Iris pigment epithelial cell (primary cell): ENCODE measurements at regions not wholly inside any gene's neighbourhood (a gene's known extent, or its start where the extent isn't known, plus 50 kb on each side); places are given as distances from the start of the nearest gene placed in this dataset.

ENCODE experiments used
- DNase-seq: peaks from one replicate; pipeline ENCODE4 v3.0.0-alpha.2; 2011; ENCODE audit warnings: low read depth

DNA sequence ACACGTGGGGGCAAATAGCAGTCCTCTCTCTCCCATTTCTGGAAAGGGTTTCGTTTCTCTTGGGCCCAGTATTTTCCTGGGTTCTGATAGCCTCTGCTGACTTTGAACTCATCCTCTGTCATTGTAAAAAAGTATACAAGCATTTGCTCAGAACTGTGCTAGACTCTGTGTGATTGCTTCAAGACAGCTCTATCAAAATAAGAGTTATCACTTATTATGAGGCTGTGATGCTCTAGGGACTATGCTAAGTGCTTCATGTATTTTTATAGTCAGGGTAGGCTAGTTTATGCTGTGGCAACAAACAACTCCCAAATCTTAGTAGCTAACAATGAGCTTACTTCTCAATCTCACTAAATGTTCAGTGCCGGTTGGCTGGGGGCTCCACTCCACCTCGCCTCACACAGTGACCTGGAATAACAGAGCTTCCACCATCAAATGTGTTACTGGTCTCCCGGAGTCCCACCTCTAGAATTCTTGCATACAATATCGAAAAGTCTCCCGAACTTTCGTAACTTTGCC, 110.8 kb upstream of the CDC42EP3 start:
- DNase-seq = no peak

- peak; percentile 79 for DNase-seq
Measured at GRCh38 chr2:37782721-37783371, 111.4 kb upstream of the CDC42EP3 start.

DNA sequence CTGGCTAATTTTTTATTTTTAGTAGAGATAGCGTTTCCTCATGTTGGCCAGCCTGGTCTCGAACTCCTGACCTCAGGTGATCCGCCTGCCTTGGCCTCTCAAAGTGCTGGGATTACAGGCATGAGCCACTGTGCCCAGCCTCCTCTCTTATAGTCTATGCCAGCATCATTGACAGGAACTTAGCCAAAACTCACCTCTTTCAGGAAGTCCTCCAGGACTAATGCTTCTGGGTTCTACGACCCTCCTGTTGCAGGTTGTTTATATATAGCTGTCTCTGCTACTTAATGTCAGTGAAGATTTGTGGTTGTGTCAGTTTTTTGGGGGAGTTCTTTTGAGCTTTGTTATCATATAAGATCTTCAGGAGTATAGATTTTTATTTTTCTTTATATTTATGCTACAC, 112.1 kb upstream of the CDC42EP3 start:
- DNase-seq = no peak

DNA sequence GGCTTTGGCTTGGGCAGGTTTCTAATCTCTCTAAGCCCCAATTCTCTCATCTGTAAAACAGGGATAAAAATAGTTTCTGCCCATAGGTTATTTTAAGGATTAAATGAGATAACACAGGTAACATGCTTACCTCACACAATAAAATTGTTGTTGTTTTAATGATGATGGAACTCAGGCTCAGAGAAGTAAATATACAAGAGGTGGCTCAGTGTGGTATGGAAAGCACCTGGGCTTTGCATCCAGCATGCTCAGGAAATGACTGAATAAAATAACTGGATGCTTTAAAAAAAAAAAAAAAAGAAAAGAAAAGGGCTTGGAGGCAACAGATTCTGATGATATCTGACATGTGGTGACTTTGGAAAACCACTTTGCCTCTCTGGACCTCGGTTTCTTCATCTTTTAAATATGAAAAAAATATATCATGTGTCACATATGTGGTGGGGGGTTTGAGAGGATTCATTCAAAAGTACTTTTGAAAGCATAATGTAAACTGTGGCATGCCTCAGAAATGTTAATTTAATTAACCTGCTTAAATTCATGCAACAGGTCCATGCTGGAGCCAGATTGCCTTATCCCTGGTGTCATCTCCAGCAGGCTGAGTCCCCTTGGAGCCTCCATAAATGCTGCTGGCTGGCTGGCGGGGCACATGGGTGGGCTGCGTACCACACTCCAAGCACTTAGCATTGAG, 112.8 kb upstream of the CDC42EP3 start:
- no peak for DNase-seq

DNA sequence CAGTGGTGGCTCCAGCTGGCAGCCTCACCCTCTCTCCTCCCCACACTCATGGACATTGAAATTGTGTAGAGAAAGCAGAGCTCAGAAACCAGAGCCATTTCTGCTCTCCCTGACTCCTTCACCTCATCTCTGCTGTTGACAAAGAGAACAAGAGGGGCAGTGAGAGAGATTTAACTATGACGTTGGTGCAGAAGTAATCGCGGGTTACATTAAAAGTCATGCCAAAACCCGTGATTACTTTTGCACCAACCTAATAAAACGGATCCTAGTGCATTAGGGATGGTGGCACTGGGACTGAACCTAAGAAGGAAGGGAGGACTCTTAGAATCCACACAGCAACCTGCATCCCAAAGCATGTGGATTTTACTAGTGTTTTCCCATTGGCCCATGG, 113.3 kb upstream of the CDC42EP3 start:
- no peak for DNase-seq

DNA sequence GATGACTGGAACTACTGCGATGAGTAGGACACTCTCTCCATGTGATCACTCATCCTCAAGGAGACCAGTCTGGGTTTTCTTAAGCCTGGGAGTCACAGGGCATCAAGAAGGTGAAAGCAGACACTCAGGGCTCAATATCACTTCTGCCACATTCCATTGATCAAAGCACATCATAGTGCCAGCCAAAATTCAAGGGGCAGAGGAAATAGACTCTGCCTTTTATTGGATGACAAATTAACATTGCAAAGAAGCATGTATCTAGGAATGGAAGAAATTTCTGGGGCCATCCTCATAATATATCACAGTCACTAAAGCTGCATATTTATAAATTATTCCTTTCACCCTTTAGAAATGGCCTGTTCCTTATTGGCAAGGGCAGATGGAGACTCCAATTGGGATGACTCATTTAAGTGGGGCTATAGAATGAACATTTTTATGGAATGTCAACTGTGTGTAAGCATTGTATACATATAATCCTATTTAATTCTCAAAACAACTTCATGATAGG, 114.8 kb upstream of the CDC42EP3 start:
- no peak for DNase-seq

DNA sequence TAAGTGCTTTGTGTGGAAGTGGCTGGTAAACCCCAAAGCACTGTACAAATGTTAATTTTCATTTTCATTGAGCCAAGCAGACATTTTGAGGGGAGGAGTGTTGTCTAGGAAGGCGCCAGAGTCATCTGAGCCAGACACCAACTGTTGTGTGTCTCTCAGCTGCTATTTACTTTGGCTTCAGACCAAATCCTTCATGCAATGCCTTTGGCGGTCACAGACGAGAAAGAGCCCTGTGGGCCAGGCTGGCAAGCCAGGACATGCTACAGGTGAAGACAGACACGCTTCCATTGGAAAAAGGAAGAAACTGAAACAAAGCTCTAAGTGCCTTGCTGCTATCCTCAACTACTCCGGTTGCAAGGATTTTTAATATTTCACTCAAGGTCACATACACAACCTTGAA, 115.4 kb upstream of the CDC42EP3 start:
- no peak for DNase-seq

- DNase-seq = no peak
Measured at GRCh38 chr2:37788602-37789209, 117.3 kb upstream of the CDC42EP3 start.

DNA sequence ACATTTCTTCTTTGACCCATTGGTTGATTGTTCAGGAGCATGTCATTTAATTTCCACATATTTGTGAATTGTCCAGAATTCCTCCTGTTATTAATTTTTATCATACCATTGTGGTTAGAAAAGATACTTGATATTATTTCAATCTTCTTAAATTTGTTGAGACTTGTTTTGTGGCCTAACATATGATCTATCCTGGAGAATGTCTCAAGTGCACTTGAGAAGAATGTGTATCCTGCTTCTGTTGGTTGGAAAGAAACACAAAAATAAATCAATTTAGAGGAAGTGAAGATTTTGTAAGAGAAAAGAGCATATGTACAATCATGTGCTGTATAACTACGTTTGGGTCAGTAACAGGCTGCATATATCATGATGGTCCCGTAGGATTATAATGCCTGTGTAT, 118.6 kb upstream of the CDC42EP3 start:
- peak; percentile 67 for DNase-seq

DNA sequence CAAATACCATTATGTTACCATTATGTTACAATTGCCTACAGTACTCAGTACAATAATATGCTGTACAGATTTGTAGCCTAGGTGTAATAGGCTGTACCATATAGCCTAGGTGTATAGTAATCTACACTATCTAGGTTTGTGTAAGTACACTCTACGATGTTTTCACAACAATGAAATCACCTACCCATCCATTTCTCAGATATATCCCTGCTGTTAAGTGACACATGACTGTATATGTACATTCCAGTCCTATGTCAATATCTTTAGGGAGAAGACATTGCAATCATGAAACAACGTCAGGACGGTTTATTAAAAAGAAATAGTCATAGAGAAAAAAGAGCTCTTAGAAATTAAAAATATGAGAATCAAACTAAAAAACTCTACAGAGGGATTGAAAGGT, 119.0 kb upstream of the CDC42EP3 start:
- no peak for DNase-seq

GRCh38 chr2:37792366-37792765, 120.9 kb upstream of the CDC42EP3 start:
- no peak for DNase-seq

GRCh38 chr2:37793004-37793403, 121.6 kb upstream of the CDC42EP3 start:
- DNase-seq = no peak

DNA sequence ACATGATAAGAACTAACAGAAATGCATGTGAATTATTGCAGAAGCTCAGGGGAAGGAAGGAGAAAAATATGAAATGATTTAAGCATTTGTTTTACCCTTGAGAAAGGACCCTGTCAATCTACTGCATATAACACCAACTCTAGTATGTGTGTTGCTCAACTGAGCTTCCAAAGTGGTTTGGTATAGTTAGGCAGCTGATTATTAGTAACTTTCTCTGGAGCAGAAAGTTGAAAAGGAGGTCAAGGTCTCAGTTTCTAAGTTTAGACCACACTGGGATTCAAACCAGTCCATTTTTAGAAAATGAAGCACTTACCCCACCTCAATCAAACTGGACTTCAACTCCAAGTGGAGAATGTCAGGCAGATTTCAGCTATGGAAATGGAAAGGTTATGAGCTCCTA, 123.3 kb upstream of the CDC42EP3 start:
- DNase-seq = peak; percentile 88

GRCh38 chr2:37795456-37795855, 124.0 kb upstream of the CDC42EP3 start:
- DNase-seq = no peak

DNA sequence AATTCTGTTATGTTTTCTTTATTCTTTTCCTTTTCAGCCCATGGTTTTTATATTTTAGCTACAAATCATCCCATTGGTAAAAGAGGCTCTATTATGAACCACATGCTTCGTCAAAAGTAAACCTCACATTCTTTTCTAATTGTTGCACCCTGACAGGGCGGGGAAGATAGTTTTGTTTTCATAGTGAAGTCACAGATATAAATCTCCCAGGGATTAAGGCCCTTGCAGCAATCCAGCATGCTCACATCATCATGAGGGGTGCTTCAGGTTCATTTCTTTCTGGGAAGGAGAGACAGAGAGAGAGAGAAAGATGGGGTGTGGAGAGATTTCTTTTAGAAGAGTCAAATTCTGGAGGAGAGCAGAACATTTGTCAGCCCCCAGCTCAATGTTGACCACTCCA, 124.5 kb upstream of the CDC42EP3 start:
- peak; percentile 95 for DNase-seq

DNA sequence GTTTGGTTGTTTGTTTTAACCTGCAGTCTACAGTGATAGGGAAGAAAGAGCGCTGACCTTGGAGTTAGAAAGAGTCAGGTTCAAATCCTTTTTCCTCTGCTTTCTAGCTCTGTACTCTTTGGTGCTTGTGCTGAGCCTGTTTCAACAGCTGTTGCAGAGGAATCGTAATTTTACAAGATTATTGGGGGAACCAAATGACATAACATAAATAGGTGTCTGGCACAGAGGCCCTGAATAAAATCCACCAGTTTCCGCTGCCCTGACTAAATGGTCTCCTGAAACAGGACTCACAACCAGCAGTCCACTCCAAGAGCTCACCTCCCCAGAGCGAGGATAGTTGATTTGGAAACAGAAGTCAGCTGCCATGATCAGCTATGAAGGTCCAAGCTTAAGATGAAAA, 125.0 kb upstream of the CDC42EP3 start:
- no peak for DNase-seq

DNA sequence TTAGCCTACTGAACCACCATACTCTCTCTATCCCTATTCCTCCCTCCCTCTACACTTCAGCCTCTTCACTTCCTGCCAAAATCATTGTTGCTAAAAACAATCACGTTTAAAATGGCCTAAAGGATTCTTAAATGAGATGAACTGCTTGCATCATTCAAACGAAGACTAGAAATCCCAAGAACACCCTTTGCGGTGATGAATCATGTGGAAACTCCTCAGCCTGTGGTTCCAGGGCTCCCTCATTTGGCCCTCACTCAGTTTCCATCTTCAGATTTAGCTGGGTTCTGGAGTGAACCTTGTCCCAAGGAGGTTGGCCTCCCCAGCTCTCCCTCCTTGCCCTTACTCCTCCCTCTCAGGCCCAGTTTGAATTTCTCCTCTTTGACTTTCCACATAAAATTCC, 125.6 kb upstream of the CDC42EP3 start:
- peak; percentile 95 for DNase-seq

- DNase-seq = no peak
Measured at GRCh38 chr2:37798315-37799005, 126.6 kb upstream of the RMDN2 start.

GRCh38 chr2:37800176-37800858, 124.8 kb upstream of the RMDN2 start:
- DNase-seq = no peak

DNA sequence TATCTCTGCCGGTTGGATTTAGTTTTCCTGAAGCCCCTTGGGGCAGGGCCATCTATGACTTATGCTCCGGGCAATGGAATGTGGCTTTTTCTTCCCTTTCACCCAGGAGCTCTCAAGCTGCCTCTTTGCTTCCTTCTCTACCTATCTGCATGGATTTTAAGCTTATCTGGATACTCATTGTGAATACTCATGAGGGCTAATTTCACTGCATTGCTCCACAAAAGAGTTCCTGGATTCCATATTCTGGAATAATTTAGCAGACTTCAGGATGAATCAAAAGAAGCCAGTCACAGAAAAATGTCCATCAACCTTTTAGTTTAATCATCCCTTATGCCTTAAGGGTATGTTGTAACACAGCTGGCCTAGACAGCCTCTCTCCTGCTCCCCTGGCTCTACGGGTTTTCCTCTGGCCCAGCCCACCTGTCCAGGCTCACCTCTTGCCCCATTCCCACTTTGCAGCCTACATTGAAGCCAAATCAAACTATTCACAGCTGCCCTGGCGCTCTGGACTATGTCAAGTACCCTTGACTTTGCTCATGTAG, 122.8 kb upstream of the RMDN2 start:
- peak; percentile 64 for DNase-seq

DNA sequence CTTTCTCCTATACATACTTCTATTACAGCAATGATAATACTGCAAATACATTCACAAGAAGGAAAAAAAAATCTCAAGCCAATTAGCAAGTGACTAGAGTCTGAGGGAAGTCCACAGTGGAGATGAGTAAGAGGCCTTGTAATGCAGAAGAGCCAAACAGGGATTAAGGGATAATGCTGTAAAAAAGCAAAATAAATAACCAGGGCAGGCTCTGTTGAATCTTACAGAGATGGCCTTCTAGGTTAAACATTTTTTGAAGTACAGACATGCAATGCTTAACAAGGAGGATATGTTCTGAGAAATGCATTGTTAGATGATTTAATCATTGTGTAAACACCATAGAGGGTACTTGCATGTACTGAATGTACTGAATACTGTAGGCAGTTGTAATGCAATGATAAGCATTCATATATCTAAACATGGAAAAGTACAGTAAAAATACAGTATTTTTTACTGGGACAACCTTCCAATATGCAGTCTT, 122.1 kb upstream of the RMDN2 start:
- DNase-seq = peak; percentile 99
